GDM1 (cell line): ENCODE measurements at regions not wholly inside any gene's neighbourhood (a gene's known extent, or its start where the extent isn't known, plus 50 kb on each side); places are given as distances from the start of the nearest gene placed in this dataset.
"Not testable (repeated sequence)": the region's sequence is repeated elsewhere in the genome, so short reads cannot be mapped to it uniquely, and the experiment has no call there.

Source experiments
- DNase-seq: peaks from one replicate; lab custom pipeline; 2025; lab: John Stamatoyannopoulos, UW

GRCh38 chr18:73544617-73545016 lies 603.0 kb downstream of the FBXO15 start:
- DNase-seq: no peak

- no peak for DNase-seq
These were observed 603.6 kb downstream of the FBXO15 start for GRCh38 chr18:73544032-73544431.

GRCh38 chr18:73535990-73536389 lies 611.6 kb downstream of the FBXO15 start:
- DNase-seq: no peak

- no peak for DNase-seq
These were observed 612.4 kb downstream of the FBXO15 start for GRCh38 chr18:73535189-73535588.

GRCh38 chr18:73531601-73532000 lies 616.0 kb downstream of the FBXO15 start:
- no peak for DNase-seq

GRCh38 chr18:73528066-73528465 lies 619.6 kb downstream of the FBXO15 start:
- DNase-seq: no peak

GRCh38 chr18:73520229-73520628 lies 627.4 kb downstream of the FBXO15 start:
- no peak for DNase-seq

- DNase-seq: not testable (repeated sequence)
These were observed 631.6 kb downstream of the FBXO15 start for GRCh38 chr18:73516056-73516455.

- no peak for DNase-seq
These were observed 633.2 kb downstream of the FBXO15 start for GRCh38 chr18:73514449-73514848.

GRCh38 chr18:73511771-73512503 lies 635.7 kb downstream of the FBXO15 start:
- DNase-seq: no peak

- DNase-seq: no peak
These were observed 638.2 kb downstream of the FBXO15 start for GRCh38 chr18:73509460-73509859.

- no peak for DNase-seq
These were observed 635.5 kb upstream of the NETO1 start for GRCh38 chr18:73503326-73503725.

GRCh38 chr18:73487966-73488365 lies 620.2 kb upstream of the NETO1 start:
- DNase-seq: no peak

GRCh38 chr18:73485166-73485565 lies 617.4 kb upstream of the NETO1 start:
- no peak for DNase-seq

- no peak for DNase-seq
These were observed 615.1 kb upstream of the NETO1 start for GRCh38 chr18:73482901-73483300.

- no peak for DNase-seq
These were observed 611.7 kb upstream of the NETO1 start for GRCh38 chr18:73479477-73479876.

- DNase-seq: no peak
These were observed 610.4 kb upstream of the NETO1 start for GRCh38 chr18:73478191-73478590.

GRCh38 chr18:73476031-73476430 lies 608.2 kb upstream of the NETO1 start:
- DNase-seq: no peak

GRCh38 chr18:73462092-73462491 lies 594.3 kb upstream of the NETO1 start:
- DNase-seq: no peak

- no peak for DNase-seq
These were observed 593.9 kb upstream of the NETO1 start for GRCh38 chr18:73461780-73462059.

- DNase-seq: no peak
These were observed 593.4 kb upstream of the NETO1 start for GRCh38 chr18:73461038-73461779.

GRCh38 chr18:73458186-73458964 lies 590.6 kb upstream of the NETO1 start:
- no peak for DNase-seq

GRCh38 chr18:73456643-73457042 lies 588.9 kb upstream of the NETO1 start:
- no peak for DNase-seq
